ENCODE measurements at regions not wholly inside any gene's neighbourhood (a gene's known extent, or its start where the extent isn't known, plus 50 kb on each side); places are given as distances from the start of the nearest gene placed in this dataset.

- no peak overlapping the region for H2AFZ ChIP-seq
- H3K27me3 ChIP-seq (ENCODE audit: insufficient read depth, low read depth): no peaks in the 10 kb centered on the region
- H3K4me1 ChIP-seq (replicated peaks; ENCODE audit: insufficient read depth): no peaks in the 10 kb centered on the region
- H3K4me3 ChIP-seq: no peak overlapping the region
- intact Hi-C loops (cut with micrococcal nuclease; ENCODE audit: unreplicated experiment): no loop called here
- no peaks in the 10 kb centered on the region for H3K9me2 ChIP-seq (ENCODE audit: insufficient read depth)
- no peak overlapping the region for H3K4me2 ChIP-seq
- H3F3A ChIP-seq (ENCODE audit: insufficient read depth, low read depth): no peaks in the 10 kb centered on the region
- H3K79me2 ChIP-seq (ENCODE audit: low read depth): no peaks in the 10 kb centered on the region
- DNase-seq: no peak
- ChIA-PET CTCF (no interaction called here), POLR2A (ENCODE audit: unreplicated experiment) (no interaction called here)
- no peak overlapping the region for H3K27ac ChIP-seq
- H4K20me1 ChIP-seq (ENCODE audit: insufficient read depth): no peaks in the 10 kb centered on the region
- TF ChIP-seq EZH2 (IDR thresholded peaks at IDR 0.05; ENCODE audit: low read depth) (no peak), CTCF (conservative IDR thresholded peaks at IDR 0.05) (no peak)
- H3K36me3 ChIP-seq (ENCODE audit: low read depth): no peaks in the 10 kb centered on the region
- no TSS peak for BruUV-seq (replicated peaks)
- H3K9me3 ChIP-seq (ENCODE audit: insufficient read depth, low read depth): no peaks in the 10 kb centered on the region
Measured at GRCh38 chr20:11032611-11033010, 358.8 kb upstream of the JAG1 start.

- H2AFZ ChIP-seq: no peak overlapping the region
- H3K27me3 ChIP-seq (ENCODE audit: insufficient read depth, low read depth): no peaks in the 10 kb centered on the region
- no peak overlapping the region for H3K4me3 ChIP-seq
- BruUV-seq (replicated peaks): no TSS peak
- H3K9me3 ChIP-seq (ENCODE audit: insufficient read depth, low read depth): no peaks in the 10 kb centered on the region
- no peaks in the 10 kb centered on the region for H3K9me2 ChIP-seq (ENCODE audit: insufficient read depth)
- no peaks in the 10 kb centered on the region for H4K20me1 ChIP-seq (ENCODE audit: insufficient read depth)
- intact Hi-C loops (cut with micrococcal nuclease; ENCODE audit: unreplicated experiment): no loop called here
- ChIA-PET CTCF (no interaction called here), POLR2A (ENCODE audit: unreplicated experiment) (no interaction called here)
- no peak overlapping the region for H3K27ac ChIP-seq
- TF ChIP-seq CTCF (conservative IDR thresholded peaks at IDR 0.05): no peak
- TF ChIP-seq EZH2 (IDR thresholded peaks at IDR 0.05; ENCODE audit: low read depth): no peak
- DNase-seq: no peak
- no peak overlapping the region for H3K4me2 ChIP-seq
- H3K36me3 ChIP-seq (ENCODE audit: low read depth): no peaks in the 10 kb centered on the region
- H3K79me2 ChIP-seq (ENCODE audit: low read depth): no peaks in the 10 kb centered on the region
- H3K4me1 ChIP-seq (replicated peaks; ENCODE audit: insufficient read depth): no peaks in the 10 kb centered on the region
- no peaks in the 10 kb centered on the region for H3F3A ChIP-seq (ENCODE audit: insufficient read depth, low read depth)
Measured at GRCh38 chr20:11034025-11034424, 360.2 kb upstream of the JAG1 start.

GRCh38 chr20:11035211-11035610 lies 361.4 kb upstream of the JAG1 start:
- Histone ChIP-seq H3K79me2 (ENCODE audit: low read depth) (no peaks in the 10 kb centered on the region), H3K9me2 (ENCODE audit: insufficient read depth) (no peaks in the 10 kb centered on the region), H3F3A (ENCODE audit: insufficient read depth, low read depth) (no peaks in the 10 kb centered on the region), H3K4me2 (no peak overlapping the region), H3K9me3 (ENCODE audit: insufficient read depth, low read depth) (no peaks in the 10 kb centered on the region), H4K20me1 (ENCODE audit: insufficient read depth) (no peaks in the 10 kb centered on the region), H3K27ac (no peak overlapping the region), H3K4me1 (replicated peaks; ENCODE audit: insufficient read depth) (no peaks in the 10 kb centered on the region), H3K4me3 (no peak overlapping the region), H3K36me3 (ENCODE audit: low read depth) (no peaks in the 10 kb centered on the region), H2AFZ (no peak overlapping the region), H3K27me3 (ENCODE audit: insufficient read depth, low read depth) (no peaks in the 10 kb centered on the region)
- no TSS peak for BruUV-seq (replicated peaks)
- intact Hi-C loops (cut with micrococcal nuclease; ENCODE audit: unreplicated experiment): no loop called here
- DNase-seq: no peak
- TF ChIP-seq CTCF (conservative IDR thresholded peaks at IDR 0.05) (no peak), EZH2 (IDR thresholded peaks at IDR 0.05; ENCODE audit: low read depth) (no peak)
- ChIA-PET CTCF (no interaction called here), POLR2A (ENCODE audit: unreplicated experiment) (no interaction called here)
